ENCODE measurements at regions not wholly inside any gene's neighbourhood (a gene's known extent, or its start where the extent isn't known, plus 50 kb on each side); places are given as distances from the start of the nearest gene placed in this dataset.
"Not testable (repeated sequence)": the region's sequence is repeated elsewhere in the genome, so short reads cannot be mapped to it uniquely, and the experiment has no call there.

DNA sequence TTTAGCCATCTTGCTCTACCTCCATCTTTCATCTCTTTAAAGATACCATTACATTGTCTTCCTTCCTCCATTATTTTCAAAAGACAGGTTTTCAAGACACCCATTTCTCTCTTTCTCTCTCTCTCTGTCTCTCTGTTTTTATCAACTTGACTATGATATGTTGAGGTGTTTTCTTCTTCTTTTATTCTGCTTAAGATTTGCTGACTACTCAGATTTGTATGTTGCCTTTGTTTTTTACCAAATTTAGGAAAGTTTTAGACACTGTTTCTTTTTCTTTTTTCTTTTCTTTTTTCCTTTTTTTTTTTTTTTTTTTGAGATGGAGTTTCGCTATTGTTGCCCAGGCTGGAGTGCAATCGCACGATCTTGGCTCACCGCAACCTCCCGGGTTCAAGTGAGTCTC lies 647.5 kb upstream of the VRK2 start:
- CTCF ChIA-PET = no interaction called here
- Histone ChIP-seq H3K27me3 (ENCODE audit: insufficient read depth, low read length, poor library complexity, severe bottlenecking) (no peaks in the 10 kb centered on the region), H3K9me3 (ENCODE audit: low read length) (peaks cover 5% of the 10 kb centered on the region), H3K4me1 (ENCODE audit: insufficient read depth, low read length) (no peaks in the 10 kb centered on the region), H3K4me3 (ENCODE audit: low read length) (no peak overlapping the region), H3K36me3 (ENCODE audit: insufficient read depth, low read length) (no peaks in the 10 kb centered on the region), H3K27ac (ENCODE audit: low read depth, low read length) (no peak overlapping the region)
- DNase-seq = no peak
- peaks cover 0 to 2% (median 0%) of the 10 kb centered on the region in 3 donors for H3K36me3 Mint-ChIP-seq
- peaks cover 16 to 33% (median 24%) of the 10 kb centered on the region in 5 donors for H3K9me3 Mint-ChIP-seq
- no peak overlapping the region for H3K27ac Mint-ChIP-seq
- no peaks in the 10 kb centered on the region for H3K4me1 Mint-ChIP-seq
- H3K4me3 Mint-ChIP-seq = no peak overlapping the region
- POLR2A ChIA-PET = no interaction called here
- no peaks in the 10 kb centered on the region for H3K27me3 Mint-ChIP-seq

DNA sequence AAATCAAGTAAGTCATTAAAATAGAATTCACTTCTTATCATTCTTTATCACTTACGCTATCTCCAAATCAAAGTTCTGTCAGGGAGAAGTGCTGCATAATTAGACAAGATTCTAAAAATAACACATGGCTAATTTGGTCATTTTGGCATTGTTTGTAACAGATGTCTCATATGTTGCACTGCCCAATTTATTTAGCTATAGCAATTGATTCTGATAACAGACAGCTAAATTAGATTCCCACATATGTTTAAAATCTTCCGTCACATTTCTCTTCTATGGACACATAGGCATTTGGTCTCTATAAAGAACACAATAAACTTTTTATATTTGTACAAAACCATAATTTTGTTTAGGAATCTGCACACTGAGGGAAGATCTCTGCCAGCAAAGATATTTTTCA lies 644.5 kb upstream of the VRK2 start:
- H3K9me3 Mint-ChIP-seq = peaks cover 5 to 24% (median 19%) of the 10 kb centered on the region in 5 donors
- H3K36me3 Mint-ChIP-seq = peaks cover 0 to 2% (median 0%) of the 10 kb centered on the region in 3 donors
- H3K27me3 Mint-ChIP-seq = no peaks in the 10 kb centered on the region
- H3K36me3 ChIP-seq (ENCODE audit: insufficient read depth, low read length) = no peaks in the 10 kb centered on the region
- POLR2A ChIA-PET = no interaction called here
- DNase-seq = no peak
- no peaks in the 10 kb centered on the region for H3K4me1 Mint-ChIP-seq
- H3K4me1 ChIP-seq (ENCODE audit: insufficient read depth, low read length) = no peaks in the 10 kb centered on the region
- H3K4me3 ChIP-seq (ENCODE audit: low read length) = no peak overlapping the region
- no peak overlapping the region for H3K27ac Mint-ChIP-seq
- peaks cover 5% of the 10 kb centered on the region for H3K9me3 ChIP-seq (ENCODE audit: low read length)
- CTCF ChIA-PET = no interaction called here
- H3K27ac ChIP-seq (ENCODE audit: low read depth, low read length) = no peak overlapping the region
- H3K4me3 Mint-ChIP-seq = no peak overlapping the region
- no peaks in the 10 kb centered on the region for H3K27me3 ChIP-seq (ENCODE audit: insufficient read depth, low read length, poor library complexity, severe bottlenecking)

- Mint-ChIP-seq H3K4me3 (no peak overlapping the region), H3K27me3 (no peaks in the 10 kb centered on the region), H3K9me3 (peaks cover 5 to 25% (median 20%) of the 10 kb centered on the region in 5 donors), H3K36me3 (peaks cover 0 to 2% (median 0%) of the 10 kb centered on the region in 3 donors), H3K27ac (no peak overlapping the region), H3K4me1 (no peaks in the 10 kb centered on the region)
- POLR2A ChIA-PET = no interaction called here
- CTCF ChIA-PET = no interaction called here
- H3K27me3 ChIP-seq (ENCODE audit: insufficient read depth, low read length, poor library complexity, severe bottlenecking) = no peaks in the 10 kb centered on the region
- H3K36me3 ChIP-seq (ENCODE audit: insufficient read depth, low read length) = no peaks in the 10 kb centered on the region
- peaks cover 5% of the 10 kb centered on the region for H3K9me3 ChIP-seq (ENCODE audit: low read length)
- DNase-seq = no peak
- no peak overlapping the region for H3K27ac ChIP-seq (ENCODE audit: low read depth, low read length)
- no peak overlapping the region for H3K4me3 ChIP-seq (ENCODE audit: low read length)
- H3K4me1 ChIP-seq (ENCODE audit: insufficient read depth, low read length) = no peaks in the 10 kb centered on the region
Observed at GRCh38 chr2:57402755-57403154, 643.9 kb upstream of the VRK2 start.

DNA sequence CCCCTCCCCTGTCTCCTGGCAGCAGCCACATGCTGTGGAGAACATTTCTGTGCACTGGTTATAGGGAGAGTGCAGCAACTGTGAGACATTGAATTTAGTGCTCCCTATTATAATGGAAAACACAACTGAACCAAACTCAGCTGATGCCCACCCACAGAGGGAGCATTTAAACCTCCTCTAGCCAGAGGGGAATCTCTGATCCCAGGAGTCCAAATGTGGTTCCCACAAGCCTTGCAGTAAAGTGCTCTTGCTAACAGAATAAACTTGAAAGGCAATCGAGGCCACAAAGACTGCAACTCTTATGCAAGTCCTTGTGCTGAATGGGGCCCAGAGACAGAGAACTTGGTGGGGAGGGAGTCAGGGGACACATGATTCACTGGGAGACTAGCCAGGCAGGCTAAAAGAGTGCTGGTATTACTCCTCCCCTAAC lies 638.8 kb upstream of the VRK2 start:
- ChIA-PET POLR2A (no interaction called here), CTCF (no interaction called here)
- DNase-seq = no peak
- no peaks in the 10 kb centered on the region for H3K36me3 Mint-ChIP-seq
- H3K9me3 Mint-ChIP-seq = peaks cover 12 to 30% (median 20%) of the 10 kb centered on the region in 5 donors
- H3K27me3 Mint-ChIP-seq = no peaks in the 10 kb centered on the region
- H3K36me3 ChIP-seq (ENCODE audit: insufficient read depth, low read length) = no peaks in the 10 kb centered on the region
- H3K4me1 ChIP-seq (ENCODE audit: insufficient read depth, low read length) = no peaks in the 10 kb centered on the region
- no peaks in the 10 kb centered on the region for H3K27me3 ChIP-seq (ENCODE audit: insufficient read depth, low read length, poor library complexity, severe bottlenecking)
- no peaks in the 10 kb centered on the region for H3K9me3 ChIP-seq (ENCODE audit: low read length)
- H3K4me3 ChIP-seq (ENCODE audit: low read length) = no peak overlapping the region
- H3K4me1 Mint-ChIP-seq = no peaks in the 10 kb centered on the region
- H3K4me3 Mint-ChIP-seq = no peak overlapping the region
- no peak overlapping the region for H3K27ac Mint-ChIP-seq
- H3K27ac ChIP-seq (ENCODE audit: low read depth, low read length) = no peak overlapping the region

GRCh38 chr2:57408587-57408986 lies 638.0 kb upstream of the VRK2 start:
- no peak overlapping the region for H3K27ac Mint-ChIP-seq
- Histone ChIP-seq H3K36me3 (ENCODE audit: insufficient read depth, low read length) (no peaks in the 10 kb centered on the region), H3K9me3 (ENCODE audit: low read length) (no peaks in the 10 kb centered on the region), H3K4me1 (ENCODE audit: insufficient read depth, low read length) (no peaks in the 10 kb centered on the region), H3K27me3 (ENCODE audit: insufficient read depth, low read length, poor library complexity, severe bottlenecking) (no peaks in the 10 kb centered on the region), H3K27ac (ENCODE audit: low read depth, low read length) (no peak overlapping the region), H3K4me3 (ENCODE audit: low read length) (no peak overlapping the region)
- peaks cover 13 to 38% (median 26%) of the 10 kb centered on the region in 5 donors for H3K9me3 Mint-ChIP-seq
- H3K27me3 Mint-ChIP-seq = no peaks in the 10 kb centered on the region
- ChIA-PET CTCF (no interaction called here), POLR2A (no interaction called here)
- H3K36me3 Mint-ChIP-seq = no peaks in the 10 kb centered on the region
- no peak overlapping the region for H3K4me3 Mint-ChIP-seq
- no peaks in the 10 kb centered on the region for H3K4me1 Mint-ChIP-seq
- no peak for DNase-seq

GRCh38 chr2:57417007-57417406 lies 629.6 kb upstream of the VRK2 start:
- H3K27me3 Mint-ChIP-seq = no peaks in the 10 kb centered on the region
- H3K9me3 Mint-ChIP-seq = peaks cover 14 to 55% (median 23%) of the 10 kb centered on the region in 5 donors
- CTCF ChIA-PET = no interaction called here

GRCh38 chr2:57418859-57419346 lies 627.7 kb upstream of the VRK2 start:
- not testable (repeated sequence) for H3K36me3 Mint-ChIP-seq, H3K27me3 Mint-ChIP-seq

More at GRCh38 chr2:57417007-57417406, 629.6 kb upstream of the VRK2 start:
- Histone ChIP-seq H3K36me3 (ENCODE audit: insufficient read depth, low read length) (no peaks in the 10 kb centered on the region), H3K27me3 (ENCODE audit: insufficient read depth, low read length, poor library complexity, severe bottlenecking) (no peaks in the 10 kb centered on the region), H3K27ac (ENCODE audit: low read depth, low read length) (no peak overlapping the region), H3K9me3 (ENCODE audit: low read length) (no peaks in the 10 kb centered on the region), H3K4me3 (ENCODE audit: low read length) (no peak overlapping the region), H3K4me1 (ENCODE audit: insufficient read depth, low read length) (no peaks in the 10 kb centered on the region)
- DNase-seq = no peak
- Mint-ChIP-seq H3K4me1 (no peaks in the 10 kb centered on the region), H3K36me3 (no peaks in the 10 kb centered on the region), H3K27ac (no peak overlapping the region), H3K4me3 (no peak overlapping the region)
- POLR2A ChIA-PET = no interaction called here

DNA sequence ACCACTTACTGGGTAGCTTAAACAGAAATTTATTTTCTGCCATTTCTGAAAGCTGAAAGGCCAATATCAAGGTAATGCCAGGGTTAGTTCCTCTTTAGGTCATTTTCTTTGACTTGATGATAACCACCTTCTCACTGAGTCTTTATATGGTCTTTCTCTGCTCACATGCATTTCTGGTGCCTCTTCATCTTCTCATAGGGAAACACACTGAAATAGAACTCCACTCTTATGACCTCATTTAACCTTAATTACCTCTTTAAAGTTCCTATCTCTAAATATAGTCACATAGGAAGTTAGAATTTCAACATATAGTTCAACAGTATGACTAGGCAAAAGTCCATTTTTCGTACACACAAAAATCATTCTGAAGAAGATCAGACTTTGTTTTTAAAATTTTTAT lies 616.8 kb upstream of the VRK2 start:
- no peaks in the 10 kb centered on the region for H3K36me3 ChIP-seq (ENCODE audit: insufficient read depth, low read length)
- Mint-ChIP-seq H3K36me3 (no peaks in the 10 kb centered on the region), H3K4me1 (no peaks in the 10 kb centered on the region), H3K4me3 (no peak overlapping the region), H3K27me3 (no peaks in the 10 kb centered on the region), H3K27ac (no peak overlapping the region), H3K9me3 (peaks cover 2 to 29% (median 13%) of the 10 kb centered on the region in 5 donors)
- H3K4me3 ChIP-seq (ENCODE audit: low read length) = no peak overlapping the region
- no peak for DNase-seq
- CTCF ChIA-PET = no interaction called here
- H3K27ac ChIP-seq (ENCODE audit: low read depth, low read length) = no peak overlapping the region
- H3K9me3 ChIP-seq (ENCODE audit: low read length) = no peaks in the 10 kb centered on the region
- no peaks in the 10 kb centered on the region for H3K4me1 ChIP-seq (ENCODE audit: insufficient read depth, low read length)
- POLR2A ChIA-PET = no interaction called here
- H3K27me3 ChIP-seq (ENCODE audit: insufficient read depth, low read length, poor library complexity, severe bottlenecking) = no peaks in the 10 kb centered on the region

More at GRCh38 chr2:57418859-57419346, 627.7 kb upstream of the VRK2 start:
- POLR2A ChIA-PET; H3K27me3 ChIP-seq (ENCODE audit: insufficient read depth, low read length, poor library complexity, severe bottlenecking); H3K27ac ChIP-seq (ENCODE audit: low read depth, low read length); H3K9me3 ChIP-seq (ENCODE audit: low read length); CTCF ChIA-PET; H3K4me3 Mint-ChIP-seq; H3K4me1 ChIP-seq (ENCODE audit: insufficient read depth, low read length); H3K4me1 Mint-ChIP-seq; H3K4me3 ChIP-seq (ENCODE audit: low read length); DNase-seq; H3K27ac Mint-ChIP-seq; H3K36me3 ChIP-seq (ENCODE audit: insufficient read depth, low read length): not testable (repeated sequence)
- H3K9me3 Mint-ChIP-seq = peaks cover 2 to 36% (median 14%) of the 10 kb centered on the region in 5 donors

GRCh38 chr2:57432528-57432927 lies 614.1 kb upstream of the VRK2 start:
- Mint-ChIP-seq H3K27ac (no peak overlapping the region), H3K4me3 (no peak overlapping the region), H3K4me1 (no peaks in the 10 kb centered on the region), H3K27me3 (no peaks in the 10 kb centered on the region), H3K9me3 (peaks cover 5 to 18% (median 12%) of the 10 kb centered on the region in 5 donors), H3K36me3 (no peaks in the 10 kb centered on the region)
- peaks cover 4% of the 10 kb centered on the region for H3K9me3 ChIP-seq (ENCODE audit: low read length)
- no peaks in the 10 kb centered on the region for H3K36me3 ChIP-seq (ENCODE audit: insufficient read depth, low read length)
- POLR2A ChIA-PET = no interaction called here
- DNase-seq = no peak
- H3K27ac ChIP-seq (ENCODE audit: low read depth, low read length) = no peak overlapping the region
- no peaks in the 10 kb centered on the region for H3K4me1 ChIP-seq (ENCODE audit: insufficient read depth, low read length)
- no peak overlapping the region for H3K4me3 ChIP-seq (ENCODE audit: low read length)
- CTCF ChIA-PET = no interaction called here
- no peaks in the 10 kb centered on the region for H3K27me3 ChIP-seq (ENCODE audit: insufficient read depth, low read length, poor library complexity, severe bottlenecking)

Data from CD8-positive, alpha-beta memory T cell (primary cell).